K562 (cell line): ENCODE measurements at regions not wholly inside any gene's neighbourhood (a gene's known extent, or its start where the extent isn't known, plus 50 kb on each side); places are given as distances from the start of the nearest gene placed in this dataset.

Source experiments
- ATAC-seq: fragments of 200-7000 bp; cut with Tn5 transposase; 3 replicates; pipeline ENCODE4 v1.9.1; 2020; ENCODE audit warnings: moderate library complexity
- BruUV-seq: library from RNA; stranded (reverse); fragments of 400-500 nt; replicated peaks from 2 replicates; lab custom pipeline; 2021; lab: Mats Ljungman, UMichigan
- CTCF ChIA-PET: fragments of 300-600 bp; formaldehyde crosslinking; extraction: SDS; loops from one replicate; lab custom pipeline; 2021; ENCODE audit warnings: low intra/inter-chr PET ratio; lab: Yijun Ruan, JAX
- POLR2A ChIA-PET: fragments of 300-600, 350-650 bp; sonication (Branson Sonifier 250); formaldehyde crosslinking; extraction: SDS; loops from one replicate; lab custom pipeline; 2021; ENCODE audit warnings: antibody characterized with exemption, inconsistent platforms; lab: Yijun Ruan, JAX
- DNase-seq, 4 experiments: peaks; one replicate each; pipeline versions ENCODE4 v3.0.0 to v3.0.0-alpha.2; 2011 to 2018; ENCODE audit warnings: low spot score in 3 of 4, mixed read lengths in 3 of 4; ENCODE audit errors: extremely low read depth in 1 of 4
- FAIRE-seq: peaks from 2 replicates; lab custom pipeline; 2011; peaks lifted over from hg19 to GRCh38; lab: Jason Lieb, UNC
- H2AFZ ChIP-seq: 2 replicates; pipeline ENCODE4 v1.6.0; 2011; ENCODE audit warnings: low read depth, low read length, control low read depth, inconsistent platforms
- H3K27ac ChIP-seq: fragments of 200-600 bp; 3 replicates; pipeline ENCODE4 v1.8.0; 2011; ENCODE audit warnings: low read depth, mild to moderate bottlenecking, control low read depth, inconsistent platforms, low read length, moderate library complexity, mixed read lengths; ENCODE audit errors: extremely low read depth
- H3K27me3 ChIP-seq, 2 experiments: fragments of 300-600 bp in 1 of 2; 2 replicates in 1 of 2; 3 replicates in 1 of 2; pipeline versions ENCODE4 v1.6.0 to v1.8.0; 2011; ENCODE audit warnings: inconsistent platforms in 2 of 2, low read length in 2 of 2, mild to moderate bottlenecking in 1 of 2, mixed read lengths in 1 of 2, moderate library complexity in 1 of 2; ENCODE audit not compliant: control insufficient read depth in 2 of 2, insufficient read depth in 2 of 2
- H3K36me3 ChIP-seq: fragments of 300-600 bp; 3 replicates; pipeline ENCODE4 v1.8.0; 2011; ENCODE audit warnings: mild to moderate bottlenecking, low read length, inconsistent platforms; ENCODE audit not compliant: control insufficient read depth, insufficient read depth
- H3K4me1 ChIP-seq, 2 experiments: fragments of 200-600 bp in 1 of 2; replicated peaks in 1 of 2; 2 replicates in 1 of 2; 3 replicates in 1 of 2; pipeline versions ENCODE4 v1.5.1 to v1.8.0; 2011; ENCODE audit warnings: inconsistent platforms in 2 of 2, low read length in 2 of 2, mild to moderate bottlenecking in 1 of 2, mixed read lengths in 1 of 2, moderate library complexity in 1 of 2; ENCODE audit not compliant: control insufficient read depth in 2 of 2, insufficient read depth in 2 of 2
- H3K4me2 ChIP-seq: 2 replicates; pipeline ENCODE4 v1.6.1; 2011; ENCODE audit warnings: low read length, control low read depth, inconsistent platforms, mixed read lengths; ENCODE audit not compliant: insufficient read depth
- H3K4me3 ChIP-seq: fragments of 200-600 bp; sonication (generic), shearing (Covaris generic); 2 replicates; pipeline ENCODE4 v1.5.1; 2016; ENCODE audit warnings: control low read depth, inconsistent platforms
- H3K79me2 ChIP-seq: fragments of 200-600 bp; 3 replicates; pipeline ENCODE4 v1.8.0; 2011; ENCODE audit warnings: low read length, inconsistent platforms; ENCODE audit not compliant: control insufficient read depth, insufficient read depth
- H3K9ac ChIP-seq, 2 experiments: 2 replicates each; pipeline versions ENCODE4 v1.6.0 to v1.6.1; 2011; ENCODE audit warnings: low read depth in 2 of 2, low read length in 2 of 2, control low read depth in 1 of 2, inconsistent platforms in 1 of 2, mild to moderate bottlenecking in 1 of 2, mixed read lengths in 1 of 2; ENCODE audit not compliant: insufficient read depth in 1 of 2
- H3K9me1 ChIP-seq: one replicate; pipeline ENCODE4 v1.6.0; 2011; ENCODE audit warnings: inconsistent platforms, mild to moderate bottlenecking, low read length, moderate library complexity; ENCODE audit not compliant: control insufficient read depth, insufficient read depth
- H3K9me3 ChIP-seq: replicated peaks from 2 replicates; pipeline ENCODE4 v1.5.1; 2011; ENCODE audit warnings: low read depth, low read length, inconsistent platforms; ENCODE audit not compliant: control insufficient read depth, insufficient read depth
- H4K20me1 ChIP-seq: replicated peaks from 2 replicates; pipeline ENCODE4 v1.6.1; 2011; ENCODE audit warnings: low read length, inconsistent platforms, mixed read lengths; ENCODE audit not compliant: control insufficient read depth, insufficient read depth
- CTCF ChIP-seq, 3 experiments: IDR thresholded peaks in 2 of 3; conservative IDR thresholded peaks in 1 of 3; 2 replicates each; pipeline ENCODE4 v1.5.1; 2011 to 2012; ENCODE audit warnings: low read length in 3 of 3, mild to moderate bottlenecking in 3 of 3, control low read depth in 2 of 3, improper control_type of control experiment in 1 of 3, inconsistent platforms in 1 of 3, low read depth in 1 of 3, mixed read lengths in 1 of 3, moderate library complexity in 1 of 3; ENCODE audit not compliant: insufficient read depth in 2 of 3
- FOS ChIP-seq: IDR thresholded peaks from 3 replicates; pipeline ENCODE4 v1.6.1; 2011; ENCODE audit not compliant: insufficient read length; ENCODE audit errors: extremely low read depth
- RAD21 ChIP-seq, 2 experiments: fragments of 250-450 bp in 1 of 2; fragments of 450-650 bp in 1 of 2; sonication (Bioruptor Pico) in 1 of 2; formaldehyde crosslinking in 1 of 2; IDR thresholded peaks in 1 of 2; conservative IDR thresholded peaks in 1 of 2; 2 replicates each; pipeline versions ENCODE4 v1.4.0 to v1.8.0; 2020 to 2022; ENCODE audit warnings: mild to moderate bottlenecking in 2 of 2, moderate library complexity in 1 of 2
- SRSF9 ChIP-seq: fragments of 200-400 bp; formaldehyde crosslinking; IDR thresholded peaks from 2 replicates; pipeline ENCODE4 v1.6.1; 2017; ENCODE audit warnings: low read depth, low read length, borderline replicate concordance
- ZNF311 ChIP-seq: fragments of 250-450 bp; sonication (Bioruptor Pico); IDR thresholded peaks from 2 replicates; pipeline ENCODE4 v1.4.0; 2020; ENCODE audit warnings: mild to moderate bottlenecking, moderate library complexity
- ZNF551 ChIP-seq: fragments of 250-450 bp; sonication (Bioruptor Pico); IDR thresholded peaks from 2 replicates; pipeline ENCODE4 v1.5.0; 2021; ENCODE audit warnings: mild to moderate bottlenecking, moderate library complexity
- WGBS: fragments of 100-300 bp; shearing (Covaris generic); methylation state at CpG from one replicate; pipeline ENCODE4 v1.1.6; 2016; ENCODE audit warnings: low coverage, mixed read lengths; ENCODE audit not compliant: insufficient coverage; ENCODE audit errors: missing lambda C conversion rate; 5-methylcytosine and 5-hydroxymethylcytosine counted together
- in situ Hi-C: fragments of 300-500 bp; cut with MboI; formaldehyde crosslinking; loops from 4 replicates; pipeline ENCODE4 v1.15.0; 2018; ENCODE audit warnings: inconsistent platforms, mixed read lengths
- intact Hi-C: fragments of 100-400 bp; cut with micrococcal nuclease; formaldehyde crosslinking; loops from 2 replicates; pipeline ENCODE4 v1.14.2; 2022

- H3K9ac ChIP-seq: no peak overlapping the region
- no peak overlapping the region for H2AFZ ChIP-seq
- no peaks in the 10 kb centered on the region for H4K20me1 ChIP-seq
- TF ChIP-seq CTCF (IDR thresholded peaks at IDR 0.05 in 2 of 3, conservative IDR thresholded peaks at IDR 0.05 in 1 of 3; ENCODE audit: insufficient read depth in 2 of 3, low read depth in 1 of 3, low read length in 3 of 3) (peak; percentile 28 to 59 (median 38); a peak in 4 of 6 replicates), SRSF9 (no peak), FOS (no peak), ZNF311 (no peak), RAD21 (CRISPR knock-in tag; conservative IDR thresholded peaks at IDR 0.05 in 1 of 2, IDR thresholded peaks at IDR 0.05 in 1 of 2) (0 out of 4 replicates have a peak, but pooled peaks of 1 of the 2 experiments have one; percentile 29), ZNF551 (no peak)
- TF ChIP-seq, all 486 proteins: peak for 2
- Histone ChIP-seq H3K4me3 (no peak overlapping the region), H3K27ac (no peak overlapping the region), H3K9me1 (no peaks in the 10 kb centered on the region), H3K36me3 (no peaks in the 10 kb centered on the region), H3K4me2 (no peak overlapping the region), H3K4me1 (no peaks in the 10 kb centered on the region), H3K79me2 (no peaks in the 10 kb centered on the region), H3K9me3 (no peaks in the 10 kb centered on the region), H3K27me3 (peaks cover 0 to 8% of the 10 kb centered on the region in 2 experiments; a peak in 2 of 5 replicates)
- 0% methylated on average over 2 of the region's 2 CpGs for WGBS
- in situ Hi-C loops: no loop called here
- POLR2A ChIA-PET: interaction anchor here (0.6 to 0.7 kb wide), 2 partner anchors 568 to 1295 kb away, joined by 3 read pairs; no protein-coding TSS in a partner anchor
- 0 out of 3 replicates have a peak, but pooled peaks have one; percentile 42 for ATAC-seq
- FAIRE-seq: peak; percentile 48
- BruUV-seq: no TSS peak
- DNase-seq: peak in 1 of 4 experiments; percentile 37
- CTCF ChIA-PET: interaction anchor here (0.7 to 1.7 kb wide), 2 partner anchors 17 to 698 kb away, joined by 3 to 15 read pairs; no protein-coding TSS in a partner anchor
- intact Hi-C loops: no loop called here
Observed at GRCh38 chr7:130814778-130815335, 80.8 kb upstream of the KLF14 start.
